Skeletal muscle tissue (tissue), 3 donors: ENCODE measurements at regions not wholly inside any gene's neighbourhood (a gene's known extent, or its start where the extent isn't known, plus 50 kb on each side); places are given as distances from the start of the nearest gene placed in this dataset.

Experiments
- H3K27ac ChIP-seq: one replicate; pipeline ENCODE4 v1.7.0; 2013; ENCODE audit warnings: mild to moderate bottlenecking, low read depth, low read length, inconsistent platforms
- H3K27me3 ChIP-seq, 3 donors: one replicate each; pipeline ENCODE4 v1.7.0; 2013; ENCODE audit warnings: low read length in 3 of 3; ENCODE audit not compliant: control insufficient read depth in 3 of 3, insufficient read depth in 3 of 3
- H3K36me3 ChIP-seq, 3 donors: one replicate each; pipeline ENCODE4 v1.7.0; 2013; ENCODE audit warnings: low read length in 3 of 3; ENCODE audit not compliant: control insufficient read depth in 3 of 3, insufficient read depth in 3 of 3
- H3K4me1 ChIP-seq, 3 donors: one replicate each; pipeline ENCODE4 v1.7.0; 2013; ENCODE audit warnings: low read length in 3 of 3, mild to moderate bottlenecking in 3 of 3; ENCODE audit not compliant: control insufficient read depth in 3 of 3, insufficient read depth in 3 of 3
- H3K4me3 ChIP-seq, 3 donors: one replicate each; pipeline ENCODE4 v1.7.0; 2013; ENCODE audit warnings: low read length in 3 of 3
- H3K9ac ChIP-seq, 3 donors: one replicate each; pipeline ENCODE4 v1.7.0; 2013; ENCODE audit warnings: low read length in 3 of 3, mild to moderate bottlenecking in 3 of 3, moderate library complexity in 2 of 3, low read depth in 1 of 3
- H3K9me3 ChIP-seq, 3 donors: one replicate each; pipeline ENCODE4 v1.7.0; 2013; ENCODE audit warnings: low read length in 3 of 3; ENCODE audit not compliant: control insufficient read depth in 3 of 3
- donor health status: Osteomylitis.

GRCh38 chr11:134889832-134890231 lies 477.8 kb upstream of the B3GAT1 start:
- Histone ChIP-seq H3K9me3 (no peaks in the 10 kb centered on the region), H3K4me3 (no peak overlapping the region), H3K36me3 (no peaks in the 10 kb centered on the region), H3K27me3 (peaks cover 4 to 15% (median 5%) of the 10 kb centered on the region in 3 donors), H3K9ac (no peak overlapping the region), H3K4me1 (no peaks in the 10 kb centered on the region), H3K27ac (no peak overlapping the region)

GRCh38 chr11:134888821-134889220 lies 476.8 kb upstream of the B3GAT1 start:
- H3K9ac ChIP-seq = no peak overlapping the region
- no peaks in the 10 kb centered on the region for H3K4me1 ChIP-seq
- H3K36me3 ChIP-seq = no peaks in the 10 kb centered on the region
- peaks cover 4 to 15% (median 5%) of the 10 kb centered on the region in 3 donors for H3K27me3 ChIP-seq
- no peaks in the 10 kb centered on the region for H3K9me3 ChIP-seq
- H3K27ac ChIP-seq = no peak overlapping the region
- no peak overlapping the region for H3K4me3 ChIP-seq

GRCh38 chr11:134887896-134888295 lies 475.9 kb upstream of the B3GAT1 start:
- Histone ChIP-seq H3K9me3 (no peaks in the 10 kb centered on the region), H3K27me3 (peaks cover 4 to 18% (median 5%) of the 10 kb centered on the region in 3 donors), H3K27ac (no peak overlapping the region), H3K36me3 (no peaks in the 10 kb centered on the region), H3K4me1 (no peaks in the 10 kb centered on the region), H3K9ac (no peak overlapping the region), H3K4me3 (no peak overlapping the region)

- Histone ChIP-seq H3K9ac (no peak overlapping the region), H3K27me3 (peaks cover 7 to 21% (median 8%) of the 10 kb centered on the region in 3 donors), H3K4me3 (no peak overlapping the region), H3K9me3 (no peaks in the 10 kb centered on the region), H3K4me1 (no peaks in the 10 kb centered on the region), H3K36me3 (no peaks in the 10 kb centered on the region), H3K27ac (no peak overlapping the region)
Measured at GRCh38 chr11:134883484-134883883, 471.4 kb upstream of the B3GAT1 start.

- Histone ChIP-seq H3K27me3 (peaks cover 4 to 16% (median 4%) of the 10 kb centered on the region in 3 donors), H3K27ac (no peak overlapping the region)
Measured at GRCh38 chr11:134882671-134883297, 470.7 kb upstream of the B3GAT1 start.

GRCh38 chr11:134882141-134882540 lies 470.1 kb upstream of the B3GAT1 start:
- Histone ChIP-seq H3K27me3 (peaks cover 4 to 14% (median 4%) of the 10 kb centered on the region in 3 donors), H3K36me3 (no peaks in the 10 kb centered on the region), H3K4me1 (no peaks in the 10 kb centered on the region), H3K9ac (no peak overlapping the region), H3K27ac (no peak overlapping the region), H3K9me3 (no peaks in the 10 kb centered on the region), H3K4me3 (no peak overlapping the region)

More at GRCh38 chr11:134882671-134883297, 470.7 kb upstream of the B3GAT1 start:
- no peaks in the 10 kb centered on the region for H3K9me3 ChIP-seq
- no peaks in the 10 kb centered on the region for H3K4me1 ChIP-seq
- H3K9ac ChIP-seq = no peak overlapping the region
- H3K4me3 ChIP-seq = no peak overlapping the region
- H3K36me3 ChIP-seq = no peaks in the 10 kb centered on the region

GRCh38 chr11:134880788-134881187 lies 468.7 kb upstream of the B3GAT1 start:
- no peaks in the 10 kb centered on the region for H3K9me3 ChIP-seq
- H3K27ac ChIP-seq = no peak overlapping the region
- H3K4me1 ChIP-seq = no peaks in the 10 kb centered on the region
- no peak overlapping the region for H3K4me3 ChIP-seq
- no peak overlapping the region for H3K9ac ChIP-seq
- no peaks in the 10 kb centered on the region for H3K36me3 ChIP-seq
- peaks cover 4 to 17% (median 4%) of the 10 kb centered on the region in 3 donors for H3K27me3 ChIP-seq

GRCh38 chr11:134879931-134880330 lies 467.9 kb upstream of the B3GAT1 start:
- no peak overlapping the region for H3K9ac ChIP-seq
- no peaks in the 10 kb centered on the region for H3K36me3 ChIP-seq
- peaks cover 4 to 19% (median 4%) of the 10 kb centered on the region in 3 donors for H3K27me3 ChIP-seq
- no peak overlapping the region for H3K4me3 ChIP-seq
- H3K27ac ChIP-seq = no peak overlapping the region
- no peaks in the 10 kb centered on the region for H3K9me3 ChIP-seq
- no peaks in the 10 kb centered on the region for H3K4me1 ChIP-seq

GRCh38 chr11:134879341-134879740 lies 467.3 kb upstream of the B3GAT1 start:
- Histone ChIP-seq H3K27me3 (peaks cover 4 to 22% (median 4%) of the 10 kb centered on the region in 3 donors), H3K9me3 (no peaks in the 10 kb centered on the region), H3K9ac (no peak overlapping the region), H3K4me1 (no peaks in the 10 kb centered on the region), H3K27ac (no peak overlapping the region), H3K4me3 (no peak overlapping the region), H3K36me3 (no peaks in the 10 kb centered on the region)

GRCh38 chr11:134878785-134879184 lies 466.7 kb upstream of the B3GAT1 start:
- Histone ChIP-seq H3K9ac (no peak overlapping the region), H3K36me3 (no peaks in the 10 kb centered on the region), H3K27ac (no peak overlapping the region), H3K9me3 (no peaks in the 10 kb centered on the region), H3K4me3 (no peak overlapping the region), H3K4me1 (no peaks in the 10 kb centered on the region), H3K27me3 (peaks cover 4 to 22% (median 4%) of the 10 kb centered on the region in 3 donors)
